Osteocyte (in vitro differentiated cells): ENCODE measurements at regions not wholly inside any gene's neighbourhood (a gene's known extent, or its start where the extent isn't known, plus 50 kb on each side); places are given as distances from the start of the nearest gene placed in this dataset.

Source experiments
- DNase-seq: peaks from one replicate; pipeline ENCODE4 v3.0.0; 2021; ENCODE audit warnings: mixed read lengths; ENCODE audit not compliant: unreplicated experiment; ENCODE audit errors: extremely low spot score
- H3K27ac Mint-ChIP-seq: one replicate; pipeline ENCODE4 v1.8.0; 2021; ENCODE audit warnings: mild to moderate bottlenecking, mixed read lengths; ENCODE audit not compliant: unreplicated experiment
- H3K27me3 Mint-ChIP-seq: one replicate; pipeline ENCODE4 v1.8.0; 2021; ENCODE audit warnings: mixed read lengths; ENCODE audit not compliant: unreplicated experiment
- H3K36me3 Mint-ChIP-seq: one replicate; pipeline ENCODE4 v1.8.0; 2021; ENCODE audit warnings: mixed read lengths; ENCODE audit not compliant: unreplicated experiment
- H3K4me1 Mint-ChIP-seq: one replicate; pipeline ENCODE4 v1.8.0; 2021; ENCODE audit warnings: mixed read lengths; ENCODE audit not compliant: unreplicated experiment
- H3K4me3 Mint-ChIP-seq: one replicate; pipeline ENCODE4 v1.8.0; 2021; ENCODE audit warnings: mild to moderate bottlenecking, moderate library complexity, mixed read lengths; ENCODE audit not compliant: unreplicated experiment
- H3K9me3 Mint-ChIP-seq: one replicate; pipeline ENCODE4 v1.8.0; 2021; ENCODE audit warnings: mixed read lengths; ENCODE audit not compliant: unreplicated experiment
- TF ChIP-seq, protein P1 (sequence below): fragments of 200-600 bp; sonication (generic); IDR thresholded peaks from 2 replicates; pipeline ENCODE4 v1.5.0; 2021; ENCODE audit warnings: antibody characterized with exemption, mild to moderate bottlenecking, moderate library complexity

DNA sequence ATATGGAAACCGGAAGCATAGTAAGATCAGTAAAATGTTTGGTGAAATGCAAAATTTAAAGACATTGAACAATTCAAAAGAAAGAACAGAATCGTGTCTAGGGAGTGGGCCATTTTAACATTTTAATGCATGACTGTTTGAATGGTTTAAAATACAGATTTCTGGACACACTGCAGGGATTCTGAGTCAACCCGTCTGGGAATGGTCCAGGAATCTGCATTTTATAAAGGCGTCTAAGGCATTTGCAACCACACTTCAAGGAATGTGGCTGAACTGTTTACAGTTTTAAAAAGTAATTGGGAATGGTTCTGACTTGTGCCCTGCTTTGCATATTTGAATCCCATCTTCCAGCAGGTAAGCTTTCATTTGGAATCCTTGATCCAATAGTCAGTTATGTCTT, 811.7 kb upstream of the WWC1 start:
- no peak for DNase-seq

DNA sequence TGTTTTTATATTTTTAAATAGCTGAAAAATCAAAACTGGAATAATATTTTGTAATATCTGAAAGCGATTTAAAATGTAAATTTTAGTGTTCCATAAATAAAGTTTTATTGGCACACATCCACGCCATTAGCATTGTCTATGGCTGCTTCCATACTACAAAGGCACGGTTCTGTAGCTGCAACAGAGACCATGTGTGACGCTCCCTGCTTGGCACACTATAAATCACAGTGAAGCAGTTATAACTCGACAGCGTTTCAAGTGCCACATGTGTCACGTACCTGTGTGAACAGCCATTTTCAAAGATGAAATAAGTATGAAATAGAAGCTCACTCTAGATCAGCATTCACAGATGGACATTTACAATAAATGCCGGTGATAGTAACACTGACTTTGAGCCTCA, 810.1 kb upstream of the WWC1 start:
- no peak overlapping the region for H3K27ac Mint-ChIP-seq
- DNase-seq: no peak
- no peaks in the 10 kb centered on the region for H3K36me3 Mint-ChIP-seq
- H3K27me3 Mint-ChIP-seq: peaks cover 11% of the 10 kb centered on the region
- TF ChIP-seq, protein P1, sequence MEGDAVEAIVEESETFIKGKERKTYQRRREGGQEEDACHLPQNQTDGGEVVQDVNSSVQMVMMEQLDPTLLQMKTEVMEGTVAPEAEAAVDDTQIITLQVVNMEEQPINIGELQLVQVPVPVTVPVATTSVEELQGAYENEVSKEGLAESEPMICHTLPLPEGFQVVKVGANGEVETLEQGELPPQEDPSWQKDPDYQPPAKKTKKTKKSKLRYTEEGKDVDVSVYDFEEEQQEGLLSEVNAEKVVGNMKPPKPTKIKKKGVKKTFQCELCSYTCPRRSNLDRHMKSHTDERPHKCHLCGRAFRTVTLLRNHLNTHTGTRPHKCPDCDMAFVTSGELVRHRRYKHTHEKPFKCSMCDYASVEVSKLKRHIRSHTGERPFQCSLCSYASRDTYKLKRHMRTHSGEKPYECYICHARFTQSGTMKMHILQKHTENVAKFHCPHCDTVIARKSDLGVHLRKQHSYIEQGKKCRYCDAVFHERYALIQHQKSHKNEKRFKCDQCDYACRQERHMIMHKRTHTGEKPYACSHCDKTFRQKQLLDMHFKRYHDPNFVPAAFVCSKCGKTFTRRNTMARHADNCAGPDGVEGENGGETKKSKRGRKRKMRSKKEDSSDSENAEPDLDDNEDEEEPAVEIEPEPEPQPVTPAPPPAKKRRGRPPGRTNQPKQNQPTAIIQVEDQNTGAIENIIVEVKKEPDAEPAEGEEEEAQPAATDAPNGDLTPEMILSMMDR: no peak
- no peaks in the 10 kb centered on the region for H3K4me1 Mint-ChIP-seq
- no peak overlapping the region for H3K4me3 Mint-ChIP-seq
- H3K9me3 Mint-ChIP-seq: no peaks in the 10 kb centered on the region

More for the DNA sequence above, 811.7 kb upstream of the WWC1 start:
- H3K36me3 Mint-ChIP-seq: no peaks in the 10 kb centered on the region
- H3K4me3 Mint-ChIP-seq: no peak overlapping the region
- H3K27me3 Mint-ChIP-seq: peaks cover 11% of the 10 kb centered on the region
- TF ChIP-seq, protein P1: no peak
- H3K9me3 Mint-ChIP-seq: no peaks in the 10 kb centered on the region
- no peak overlapping the region for H3K27ac Mint-ChIP-seq
- no peaks in the 10 kb centered on the region for H3K4me1 Mint-ChIP-seq

DNA sequence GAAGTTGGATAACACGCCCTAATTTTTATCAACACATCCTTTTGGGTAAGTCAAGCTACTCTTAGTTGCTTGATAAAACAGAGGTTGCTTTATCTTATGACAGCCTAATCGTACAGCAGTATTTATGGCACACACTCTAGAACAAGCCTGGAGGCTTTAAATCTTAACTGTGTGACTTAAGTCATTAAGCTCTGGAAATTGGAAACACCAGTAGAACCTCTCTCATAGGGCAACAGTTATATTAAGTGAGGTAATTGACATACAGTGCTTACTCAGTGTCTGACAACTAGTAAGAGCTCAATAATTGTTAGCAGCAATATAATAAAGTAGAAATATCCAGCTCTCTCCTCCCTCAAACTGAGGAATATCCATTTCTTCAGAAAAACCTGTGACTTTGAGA, 808.9 kb upstream of the WWC1 start:
- H3K27me3 Mint-ChIP-seq: peaks cover 9% of the 10 kb centered on the region
- no peaks in the 10 kb centered on the region for H3K9me3 Mint-ChIP-seq
- H3K4me3 Mint-ChIP-seq: no peak overlapping the region
- no peak overlapping the region for H3K27ac Mint-ChIP-seq
- no peak for DNase-seq
- H3K4me1 Mint-ChIP-seq: no peaks in the 10 kb centered on the region
- TF ChIP-seq, protein P1: no peak
- H3K36me3 Mint-ChIP-seq: no peaks in the 10 kb centered on the region

DNA sequence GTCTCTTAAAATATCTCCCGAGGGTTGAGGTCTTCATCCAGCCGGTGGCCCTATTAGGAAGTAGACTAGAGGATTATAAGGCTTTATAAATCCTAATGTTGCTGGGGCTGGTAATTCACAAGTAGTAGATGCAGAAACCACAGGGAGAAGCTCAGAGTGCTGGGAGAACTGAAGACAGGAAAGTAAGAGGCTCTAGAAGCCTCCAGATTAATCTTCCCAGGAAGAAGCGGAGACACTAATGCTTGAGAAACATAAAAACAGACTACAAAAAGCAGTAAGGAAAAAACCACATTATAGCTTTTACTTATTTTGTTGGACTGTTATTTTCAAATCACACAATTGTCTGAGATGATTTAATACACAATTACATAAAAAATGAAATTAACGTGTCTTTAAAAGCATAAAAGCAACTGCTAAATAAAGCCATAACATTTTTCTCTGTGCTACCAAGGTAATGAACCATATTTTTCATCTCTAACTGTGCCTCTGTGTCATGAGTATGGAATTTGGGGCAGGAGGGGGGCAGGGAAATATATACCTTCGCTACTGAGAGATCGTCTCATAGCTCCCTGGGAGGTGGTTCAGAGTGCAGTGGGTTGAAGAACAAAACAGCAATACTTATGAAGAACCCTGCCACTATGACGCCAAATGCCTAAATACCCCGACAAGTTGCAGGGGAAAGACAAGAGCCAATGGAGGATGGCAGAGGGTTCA, 806.2 kb upstream of the WWC1 start:
- Mint-ChIP-seq H3K36me3 (no peaks in the 10 kb centered on the region), H3K9me3 (no peaks in the 10 kb centered on the region), H3K4me1 (no peaks in the 10 kb centered on the region), H3K27ac (no peak overlapping the region), H3K27me3 (peaks cover 3% of the 10 kb centered on the region), H3K4me3 (no peak overlapping the region)
- DNase-seq: no peak
- TF ChIP-seq, protein P1: no peak

DNA sequence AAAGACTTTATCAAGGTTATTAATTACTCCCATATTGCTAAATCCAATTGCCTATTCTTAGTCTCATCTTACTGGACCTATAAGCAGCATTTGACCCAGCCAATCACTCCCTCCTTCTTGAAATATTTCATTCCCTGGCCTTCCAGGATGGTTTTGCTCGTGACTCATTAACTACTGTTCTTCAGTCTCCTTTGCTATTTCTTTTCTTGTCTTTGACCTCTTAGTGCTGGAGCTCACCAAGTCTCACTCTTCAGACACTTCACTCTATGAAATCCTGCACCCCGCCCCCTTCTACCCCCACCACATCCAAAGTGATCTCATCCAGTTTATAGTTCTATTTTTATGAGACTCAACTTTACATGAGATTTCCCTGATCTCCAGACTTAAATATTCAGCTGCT, 803.1 kb upstream of the WWC1 start:
- no peaks in the 10 kb centered on the region for H3K36me3 Mint-ChIP-seq
- H3K27me3 Mint-ChIP-seq: peaks cover 11% of the 10 kb centered on the region
- H3K9me3 Mint-ChIP-seq: no peaks in the 10 kb centered on the region
- TF ChIP-seq, protein P1: no peak
- H3K4me1 Mint-ChIP-seq: no peaks in the 10 kb centered on the region
- H3K27ac Mint-ChIP-seq: no peak overlapping the region
- no peak for DNase-seq
- no peak overlapping the region for H3K4me3 Mint-ChIP-seq
